ENCODE measurements at regions not wholly inside any gene's neighbourhood (a gene's known extent, or its start where the extent isn't known, plus 50 kb on each side); places are given as distances from the start of the nearest gene placed in this dataset.

DNA sequence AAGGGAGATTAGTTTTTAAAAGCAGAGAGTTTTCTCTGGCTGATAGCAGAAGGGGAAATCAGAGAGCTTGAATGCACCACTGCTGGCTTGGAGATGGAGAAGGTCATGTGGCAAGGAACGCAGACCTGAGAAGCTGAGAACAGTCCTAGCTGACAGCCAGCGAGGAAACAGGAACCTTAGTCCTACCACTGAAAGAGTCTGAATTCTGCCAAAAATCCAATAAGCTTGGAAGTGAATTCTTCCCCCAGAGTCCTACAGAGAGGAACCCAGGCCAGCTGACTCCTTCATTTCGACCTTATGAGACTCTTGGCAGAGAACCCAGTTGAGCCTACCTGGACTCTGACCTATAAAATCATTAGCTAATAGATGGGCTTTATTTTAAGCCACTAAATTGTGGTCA is 371.9 kb upstream of the TNP1 start:
- Histone ChIP-seq H3K4me1 (ENCODE audit: control insufficient read depth, insufficient read depth, low read length) (no peaks in the 10 kb centered on the region), H3K27me3 (replicated peaks in 1 of 2; ENCODE audit: control insufficient read depth in 2 of 2, insufficient read depth in 2 of 2, low read length in 1 of 2) (no peaks in the 10 kb centered on the region), H2AFZ (ENCODE audit: control insufficient read depth, low read depth, low read length) (no peak overlapping the region), H3K27ac (ENCODE audit: control insufficient read depth, insufficient read depth) (no peak overlapping the region), H3K9ac (ENCODE audit: control insufficient read depth, insufficient read depth, low read length) (no peak overlapping the region), H3K36me3 (ENCODE audit: control insufficient read depth in 2 of 2, insufficient read depth in 2 of 2, low read length in 1 of 2) (no peaks in the 10 kb centered on the region), H4K20me1 (ENCODE audit: control insufficient read depth, insufficient read depth) (no peaks in the 10 kb centered on the region), H3K9me3 (replicated peaks; ENCODE audit: control insufficient read depth, insufficient read depth, low read length) (no peaks in the 10 kb centered on the region; the same call in 2 of the 3 replicates), H3K4me3 (no peak overlapping the region), H3K79me2 (ENCODE audit: control insufficient read depth, insufficient read depth, low read length) (no peaks in the 10 kb centered on the region), H3K4me2 (ENCODE audit: control insufficient read depth, insufficient read depth) (no peak overlapping the region)
- in situ Hi-C loops (cut with MboI) = no loop called here
- ChIA-PET RAD21 (ENCODE audit: unreplicated experiment) (no interaction called here), POLR2A (no interaction called here), CTCF (no interaction called here), SMC1A (ENCODE audit: uncharacterized antibody, unreplicated experiment) (no interaction called here)
- no peak for DNase-seq (ENCODE audit: low read depth, low spot score)
- ATAC-seq = no peak; the same call in 2 of the 3 replicates
- no TSS peak for BruUV-seq (replicated peaks)
- intact Hi-C loops (cut with micrococcal nuclease; ENCODE audit: unreplicated experiment) = no loop called here
- FAIRE-seq = no peak
- WGBS (ENCODE audit: insufficient coverage, insufficient replicate concordance, low lambda C conversion rate, missing lambda C conversion rate) = 2% methylated on average over 3 of the region's 3 CpGs
- TF ChIP-seq ZZZ3 (IDR thresholded peaks at IDR 0.05; ENCODE audit: control insufficient read depth, insufficient read length, low read depth) (no peak), SRF (IDR thresholded peaks at IDR 0.05; ENCODE audit: low read depth in 2 of 2, low read length in 2 of 2) (no peak), RELA (IDR thresholded peaks at IDR 0.05; ENCODE audit: borderline replicate concordance, partially characterized antibody) (no peak), NBN (IDR thresholded peaks at IDR 0.05) (no peak), SUPT20H (IDR thresholded peaks at IDR 0.05; ENCODE audit: borderline replicate concordance, control insufficient read depth, low read depth, low read length) (no peak), MTA2 (IDR thresholded peaks at IDR 0.05; ENCODE audit: low read depth) (no peak), EED (IDR thresholded peaks at IDR 0.05; ENCODE audit: low read depth) (no peak), IRF4 (IDR thresholded peaks at IDR 0.05; ENCODE audit: low read depth, low read length) (no peak), EZH2 (IDR thresholded peaks at IDR 0.05; ENCODE audit: borderline replicate concordance, control insufficient read depth, low read depth, low read length) (no peak)

DNA sequence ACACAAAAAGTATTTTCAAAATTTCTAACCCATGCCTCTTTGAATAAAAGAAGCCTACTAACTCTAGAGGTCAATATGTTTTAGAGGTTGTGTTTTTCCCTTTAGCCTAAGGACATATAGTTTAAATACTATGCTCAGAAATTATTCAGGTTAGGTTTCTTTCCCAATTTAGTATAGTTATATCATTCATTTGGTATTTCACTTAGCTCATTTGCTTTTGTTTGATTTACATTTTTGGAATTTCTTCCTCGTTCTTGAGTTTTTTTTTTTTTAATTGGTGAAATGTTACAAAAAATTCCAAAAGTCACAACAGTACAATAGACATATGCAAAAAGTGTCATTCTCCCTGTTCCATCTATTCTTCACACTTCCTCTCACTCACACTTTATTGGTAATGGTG is 371.3 kb upstream of the TNP1 start:
- 50% methylated on average over 1 of the region's 1 CpG for WGBS (ENCODE audit: insufficient coverage, insufficient replicate concordance, low lambda C conversion rate, missing lambda C conversion rate)
- no peak overlapping the region for H3K4me3 ChIP-seq
- H3K79me2 ChIP-seq (ENCODE audit: control insufficient read depth, insufficient read depth, low read length) = no peaks in the 10 kb centered on the region
- DNase-seq (ENCODE audit: low read depth, low spot score) (no peak), FAIRE-seq (no peak), ATAC-seq (no peak)
- BruUV-seq (replicated peaks) = no TSS peak
- ChIA-PET POLR2A (no interaction called here), SMC1A (ENCODE audit: uncharacterized antibody, unreplicated experiment) (no interaction called here), RAD21 (ENCODE audit: unreplicated experiment) (no interaction called here), CTCF (no interaction called here)
- no peaks in the 10 kb centered on the region for H3K36me3 ChIP-seq (ENCODE audit: control insufficient read depth in 2 of 2, insufficient read depth in 2 of 2, low read length in 1 of 2)
- H4K20me1 ChIP-seq (ENCODE audit: control insufficient read depth, insufficient read depth) = no peaks in the 10 kb centered on the region
- intact Hi-C loops (cut with micrococcal nuclease; ENCODE audit: unreplicated experiment) = no loop called here
- no peak overlapping the region for H2AFZ ChIP-seq (ENCODE audit: control insufficient read depth, low read depth, low read length)
- H3K27ac ChIP-seq (ENCODE audit: control insufficient read depth, insufficient read depth) = no peak overlapping the region
- in situ Hi-C loops (cut with MboI) = no loop called here
- H3K27me3 ChIP-seq (replicated peaks in 1 of 2; ENCODE audit: control insufficient read depth in 2 of 2, insufficient read depth in 2 of 2, low read length in 1 of 2) = no peaks in the 10 kb centered on the region
- H3K9me3 ChIP-seq (replicated peaks; ENCODE audit: control insufficient read depth, insufficient read depth, low read length) = no peaks in the 10 kb centered on the region; the same call in 2 of the 3 replicates
- H3K9ac ChIP-seq (ENCODE audit: control insufficient read depth, insufficient read depth, low read length) = no peak overlapping the region
- no peaks in the 10 kb centered on the region for H3K4me1 ChIP-seq (ENCODE audit: control insufficient read depth, insufficient read depth, low read length)
- H3K4me2 ChIP-seq (ENCODE audit: control insufficient read depth, insufficient read depth) = no peak overlapping the region
- no peak for TF ChIP-seq RBBP5 (conservative IDR thresholded peaks at IDR 0.05)
- TF ChIP-seq ZNF274 (IDR thresholded peaks at IDR 0.05; ENCODE audit: insufficient read depth, insufficient read length) = no peak
- TF ChIP-seq CHD4 (IDR thresholded peaks at IDR 0.05) = no peak
- no peak for TF ChIP-seq NR2C1 (IDR thresholded peaks at IDR 0.05)
- no peak for TF ChIP-seq ZNF217 (IDR thresholded peaks at IDR 0.05)
- TF ChIP-seq, protein P1, sequence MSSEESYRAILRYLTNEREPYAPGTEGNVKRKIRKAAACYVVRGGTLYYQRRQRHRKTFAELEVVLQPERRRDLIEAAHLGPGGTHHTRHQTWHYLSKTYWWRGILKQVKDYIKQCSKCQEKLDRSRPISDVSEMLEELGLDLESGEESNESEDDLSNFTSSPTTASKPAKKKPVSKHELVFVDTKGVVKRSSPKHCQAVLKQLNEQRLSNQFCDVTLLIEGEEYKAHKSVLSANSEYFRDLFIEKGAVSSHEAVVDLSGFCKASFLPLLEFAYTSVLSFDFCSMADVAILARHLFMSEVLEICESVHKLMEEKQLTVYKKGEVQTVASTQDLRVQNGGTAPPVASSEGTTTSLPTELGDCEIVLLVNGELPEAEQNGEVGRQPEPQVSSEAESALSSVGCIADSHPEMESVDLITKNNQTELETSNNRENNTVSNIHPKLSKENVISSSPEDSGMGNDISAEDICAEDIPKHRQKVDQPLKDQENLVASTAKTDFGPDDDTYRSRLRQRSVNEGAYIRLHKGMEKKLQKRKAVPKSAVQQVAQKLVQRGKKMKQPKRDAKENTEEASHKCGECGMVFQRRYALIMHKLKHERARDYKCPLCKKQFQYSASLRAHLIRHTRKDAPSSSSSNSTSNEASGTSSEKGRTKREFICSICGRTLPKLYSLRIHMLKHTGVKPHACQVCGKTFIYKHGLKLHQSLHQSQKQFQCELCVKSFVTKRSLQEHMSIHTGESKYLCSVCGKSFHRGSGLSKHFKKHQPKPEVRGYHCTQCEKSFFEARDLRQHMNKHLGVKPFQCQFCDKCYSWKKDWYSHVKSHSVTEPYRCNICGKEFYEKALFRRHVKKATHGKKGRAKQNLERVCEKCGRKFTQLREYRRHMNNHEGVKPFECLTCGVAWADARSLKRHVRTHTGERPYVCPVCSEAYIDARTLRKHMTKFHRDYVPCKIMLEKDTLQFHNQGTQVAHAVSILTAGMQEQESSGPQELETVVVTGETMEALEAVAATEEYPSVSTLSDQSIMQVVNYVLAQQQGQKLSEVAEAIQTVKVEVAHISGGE (CRISPR knock-in tag; IDR thresholded peaks at IDR 0.05) = no peak
- TF ChIP-seq SRF (IDR thresholded peaks at IDR 0.05; ENCODE audit: low read depth in 2 of 2, low read length in 2 of 2) = no peak
- TF ChIP-seq, protein P2, sequence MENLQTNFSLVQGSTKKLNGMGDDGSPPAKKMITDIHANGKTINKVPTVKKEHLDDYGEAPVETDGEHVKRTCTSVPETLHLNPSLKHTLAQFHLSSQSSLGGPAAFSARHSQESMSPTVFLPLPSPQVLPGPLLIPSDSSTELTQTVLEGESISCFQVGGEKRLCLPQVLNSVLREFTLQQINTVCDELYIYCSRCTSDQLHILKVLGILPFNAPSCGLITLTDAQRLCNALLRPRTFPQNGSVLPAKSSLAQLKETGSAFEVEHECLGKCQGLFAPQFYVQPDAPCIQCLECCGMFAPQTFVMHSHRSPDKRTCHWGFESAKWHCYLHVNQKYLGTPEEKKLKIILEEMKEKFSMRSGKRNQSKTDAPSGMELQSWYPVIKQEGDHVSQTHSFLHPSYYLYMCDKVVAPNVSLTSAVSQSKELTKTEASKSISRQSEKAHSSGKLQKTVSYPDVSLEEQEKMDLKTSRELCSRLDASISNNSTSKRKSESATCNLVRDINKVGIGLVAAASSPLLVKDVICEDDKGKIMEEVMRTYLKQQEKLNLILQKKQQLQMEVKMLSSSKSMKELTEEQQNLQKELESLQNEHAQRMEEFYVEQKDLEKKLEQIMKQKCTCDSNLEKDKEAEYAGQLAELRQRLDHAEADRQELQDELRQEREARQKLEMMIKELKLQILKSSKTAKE (IDR thresholded peaks at IDR 0.05; ENCODE audit: low read depth, poor library complexity, severe bottlenecking) = no peak

All from GM12878 (cell line).